PFSK-1 (cell line): ENCODE measurements at regions not wholly inside any gene's neighbourhood (a gene's known extent, or its start where the extent isn't known, plus 50 kb on each side); places are given as distances from the start of the nearest gene placed in this dataset.

Experiments
- FOXP2 ChIP-seq: optimal IDR thresholded peaks from 2 replicates; pipeline ENCODE3; 2011; ENCODE audit warnings: borderline replicate concordance, control low read depth, inconsistent platforms; ENCODE audit not compliant: insufficient read depth; ENCODE audit errors: extremely low read length, extremely low read depth
- POLR2AphosphoS5 ChIP-seq: IDR thresholded peaks from 2 replicates; pipeline ENCODE4 v1.6.1; 2012; ENCODE audit warnings: low read depth, mild to moderate bottlenecking, control low read depth, low read length, moderate library complexity
- REST ChIP-seq, 2 experiments: IDR thresholded peaks; 2 replicates each; pipeline versions ENCODE4 v1.6.1 to v1.8.0; 2011 to 2012; ENCODE audit warnings: low read depth in 2 of 2, low read length in 2 of 2, control low read depth in 1 of 2, inconsistent platforms in 1 of 2, mild to moderate bottlenecking in 1 of 2, moderate library complexity in 1 of 2; ENCODE audit not compliant: insufficient read depth in 1 of 2
- SIN3A ChIP-seq: IDR thresholded peaks from 2 replicates; pipeline ENCODE4 v1.6.1; 2012; ENCODE audit warnings: mild to moderate bottlenecking, low read length, moderate library complexity, borderline replicate concordance; ENCODE audit not compliant: insufficient read depth
- TAF1 ChIP-seq: IDR thresholded peaks from 2 replicates; pipeline ENCODE4 v1.6.1; 2012; ENCODE audit warnings: low read length, control low read depth, borderline replicate concordance; ENCODE audit not compliant: insufficient read depth

- TF ChIP-seq REST (IDR thresholded peaks at IDR 0.05; ENCODE audit: insufficient read depth in 1 of 2, low read depth in 2 of 2, low read length in 2 of 2) (no peak), FOXP2 (no peak), TAF1 (no peak), SIN3A (no peak), POLR2AphosphoS5 (no peak)
Measured at GRCh38 chr18:73742957-73743356, 404.7 kb downstream of the FBXO15 start.

- no peak for TF ChIP-seq TAF1
- no peak for TF ChIP-seq REST (IDR thresholded peaks at IDR 0.05; ENCODE audit: insufficient read depth in 1 of 2, low read depth in 2 of 2, low read length in 2 of 2)
- no peak for TF ChIP-seq POLR2AphosphoS5
- TF ChIP-seq SIN3A, result no peak
- TF ChIP-seq FOXP2, result no peak
Measured at GRCh38 chr18:73741946-73742345, 405.7 kb downstream of the FBXO15 start.

- TF ChIP-seq REST (IDR thresholded peaks at IDR 0.05; ENCODE audit: insufficient read depth in 1 of 2, low read depth in 2 of 2, low read length in 2 of 2) (no peak), POLR2AphosphoS5 (no peak), TAF1 (no peak), SIN3A (no peak), FOXP2 (no peak)
Measured at GRCh38 chr18:73739098-73739497, 408.5 kb downstream of the FBXO15 start.

DNA sequence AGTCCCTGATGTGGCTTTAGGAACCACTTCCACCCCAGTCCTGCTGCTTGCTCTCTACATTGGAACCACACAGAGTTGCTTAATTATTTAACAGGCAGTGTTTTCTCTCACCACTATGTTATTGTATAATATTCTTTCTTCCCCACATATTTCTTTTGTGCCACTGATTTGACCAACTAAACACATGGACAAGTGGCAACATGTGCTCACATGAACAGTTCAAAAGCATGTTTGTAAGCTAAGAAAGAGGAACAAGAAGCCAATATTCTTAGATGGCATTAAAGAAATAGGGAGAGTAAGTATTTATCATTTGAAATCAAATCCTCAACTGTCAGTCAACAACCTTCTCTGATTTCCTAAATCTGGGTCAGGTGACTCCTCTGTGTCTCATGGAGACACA lies 409.6 kb downstream of the FBXO15 start:
- TF ChIP-seq POLR2AphosphoS5 (no peak), SIN3A (no peak)

- TF ChIP-seq TAF1 (no peak), SIN3A (no peak), POLR2AphosphoS5 (no peak), REST (IDR thresholded peaks at IDR 0.05; ENCODE audit: insufficient read depth in 1 of 2, low read depth in 2 of 2, low read length in 2 of 2) (no peak), FOXP2 (no peak)
Measured at GRCh38 chr18:73735836-73736235, 411.8 kb downstream of the FBXO15 start.
